Limb (tissue), 2 donors: ENCODE measurements at regions not wholly inside any gene's neighbourhood (a gene's known extent, or its start where the extent isn't known, plus 50 kb on each side); places are given as distances from the start of the nearest gene placed in this dataset.
"Not testable (repeated sequence)": the region's sequence is repeated elsewhere in the genome, so short reads cannot be mapped to it uniquely, and the experiment has no call there.

Experiments used
- DNase-seq, 2 donors: peaks; one replicate each; pipeline ENCODE4 v3.0.0-alpha.2; 2016; ENCODE audit errors: extremely low spot score in 2 of 2

- DNase-seq: no peak
Measured at GRCh38 chr5:104062621-104063377, 500.2 kb upstream of the NUDT12 start.

GRCh38 chr5:104061707-104062106 is 499.1 kb upstream of the NUDT12 start:
- DNase-seq: no peak

GRCh38 chr5:104053353-104053649 is 490.7 kb upstream of the NUDT12 start:
- no peak for DNase-seq

- no peak for DNase-seq
Measured at GRCh38 chr5:104052558-104053352, 490.2 kb upstream of the NUDT12 start.

GRCh38 chr5:104050436-104050835 is 487.8 kb upstream of the NUDT12 start:
- no peak for DNase-seq

- DNase-seq: no peak
Measured at GRCh38 chr5:104049752-104050151, 487.2 kb upstream of the NUDT12 start.

- DNase-seq: no peak
Measured at GRCh38 chr5:104048231-104048630, 485.6 kb upstream of the NUDT12 start.

- DNase-seq: no peak
Measured at GRCh38 chr5:104045987-104046386, 483.4 kb upstream of the NUDT12 start.

- not testable (repeated sequence) for DNase-seq
Measured at GRCh38 chr5:104039871-104040270, 477.3 kb upstream of the NUDT12 start.

- DNase-seq: not testable (repeated sequence)
Measured at GRCh38 chr5:104037136-104037535, 474.5 kb upstream of the NUDT12 start.

- not testable (repeated sequence) for DNase-seq
Measured at GRCh38 chr5:104033186-104033585, 470.6 kb upstream of the NUDT12 start.

- no peak for DNase-seq
Measured at GRCh38 chr5:104024538-104024937, 461.9 kb upstream of the NUDT12 start.

- DNase-seq: no peak
Measured at GRCh38 chr5:104023739-104024138, 461.1 kb upstream of the NUDT12 start.

GRCh38 chr5:104019956-104020355 is 457.4 kb upstream of the NUDT12 start:
- DNase-seq: no peak

- no peak for DNase-seq
Measured at GRCh38 chr5:104018299-104018698, 455.7 kb upstream of the NUDT12 start.

GRCh38 chr5:104016646-104017045 is 454.1 kb upstream of the NUDT12 start:
- no peak for DNase-seq

- DNase-seq: no peak
Measured at GRCh38 chr5:104015765-104016164, 453.2 kb upstream of the NUDT12 start.

GRCh38 chr5:104002783-104003182 is 440.2 kb upstream of the NUDT12 start:
- not testable (repeated sequence) for DNase-seq

- DNase-seq: no peak
Measured at GRCh38 chr5:104001136-104001535, 438.5 kb upstream of the NUDT12 start.

GRCh38 chr5:103993031-103993430 is 430.4 kb upstream of the NUDT12 start:
- DNase-seq: no peak

GRCh38 chr5:103990064-103990463 is 427.5 kb upstream of the NUDT12 start:
- no peak for DNase-seq

- no peak for DNase-seq
Measured at GRCh38 chr5:103981592-103981991, 419.0 kb upstream of the NUDT12 start.

- no peak for DNase-seq
Measured at GRCh38 chr5:103973669-103974068, 411.1 kb upstream of the NUDT12 start.
